Activated T-cell treated with anti-CD3 and anti-CD28 coated beads, Interleukin-2, amount 50 U/mL, for 24 hours (primary cell): ENCODE measurements at regions not wholly inside any gene's neighbourhood (a gene's known extent, or its start where the extent isn't known, plus 50 kb on each side); places are given as distances from the start of the nearest gene placed in this dataset.
"Not testable (repeated sequence)": the region's sequence is repeated elsewhere in the genome, so short reads cannot be mapped to it uniquely, and the experiment has no call there.

Experiments used
- DNase-seq: peaks from one replicate; pipeline ENCODE4 v3.0.0-alpha.2; 2020
- H3K27ac Mint-ChIP-seq: 2 replicates; pipeline ENCODE4 v1.8.0; 2020; ENCODE audit warnings: mild to moderate bottlenecking, mixed read lengths
- H3K27me3 Mint-ChIP-seq: 2 replicates; pipeline ENCODE4 v1.8.0; 2020; ENCODE audit warnings: mixed read lengths
- H3K36me3 Mint-ChIP-seq: 2 replicates; pipeline ENCODE4 v1.8.0; 2020; ENCODE audit warnings: low read depth, mixed read lengths
- H3K4me1 Mint-ChIP-seq: 2 replicates; pipeline ENCODE4 v1.8.0; 2020; ENCODE audit warnings: low read depth, mixed read lengths
- H3K4me3 Mint-ChIP-seq: 2 replicates; pipeline ENCODE4 v1.8.0; 2020; ENCODE audit warnings: mild to moderate bottlenecking, moderate library complexity, mixed read lengths
- H3K9me3 Mint-ChIP-seq: 2 replicates; pipeline ENCODE4 v1.8.0; 2020; ENCODE audit warnings: mixed read lengths

GRCh38 chr21:6561168-6561567 lies 3960.2 kb upstream of the TPTE start:
- DNase-seq, H3K27me3 Mint-ChIP-seq, H3K36me3 Mint-ChIP-seq, H3K4me3 Mint-ChIP-seq, H3K4me1 Mint-ChIP-seq, H3K9me3 Mint-ChIP-seq, H3K27ac Mint-ChIP-seq: not testable (repeated sequence)

- not testable (repeated sequence) for H3K27me3 Mint-ChIP-seq, H3K4me3 Mint-ChIP-seq, DNase-seq, H3K27ac Mint-ChIP-seq, H3K4me1 Mint-ChIP-seq, H3K36me3 Mint-ChIP-seq, H3K9me3 Mint-ChIP-seq
These were observed 3959.8 kb upstream of the TPTE start for GRCh38 chr21:6561578-6561977.

GRCh38 chr21:6564543-6565166 lies 3956.7 kb upstream of the TPTE start:
- H3K4me3 Mint-ChIP-seq, H3K27ac Mint-ChIP-seq, H3K9me3 Mint-ChIP-seq, H3K36me3 Mint-ChIP-seq, DNase-seq, H3K27me3 Mint-ChIP-seq, H3K4me1 Mint-ChIP-seq: not testable (repeated sequence)

- not testable (repeated sequence) for H3K4me3 Mint-ChIP-seq, H3K27ac Mint-ChIP-seq
- peak; percentile 54 for DNase-seq
These were observed 3955.9 kb upstream of the TPTE start for GRCh38 chr21:6565190-6566094.

DNA sequence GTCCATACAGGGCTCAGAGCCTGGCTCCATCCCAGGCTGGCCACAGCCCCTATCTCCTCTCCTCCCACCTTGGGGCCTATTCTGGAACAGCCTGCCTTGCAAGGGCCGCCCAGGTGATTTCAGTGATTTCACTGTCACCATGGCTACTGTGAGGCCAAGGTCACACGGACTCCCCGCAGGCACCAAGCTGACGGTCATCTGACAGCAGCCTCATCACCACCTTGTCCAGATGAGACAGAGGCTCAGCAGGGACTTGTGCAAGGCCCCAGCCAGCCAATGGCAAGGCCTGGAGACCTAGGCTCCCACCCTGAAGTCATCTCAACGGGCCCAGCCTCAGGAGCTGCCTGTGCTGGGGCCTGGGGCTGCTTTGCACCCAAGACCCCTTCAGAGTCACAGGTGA lies 3953.8 kb upstream of the TPTE start:
- not testable (repeated sequence) for DNase-seq, H3K4me1 Mint-ChIP-seq, H3K36me3 Mint-ChIP-seq, H3K4me3 Mint-ChIP-seq, H3K9me3 Mint-ChIP-seq, H3K27ac Mint-ChIP-seq, H3K27me3 Mint-ChIP-seq

More at GRCh38 chr21:6565190-6566094, 3955.9 kb upstream of the TPTE start:
- H3K27me3 Mint-ChIP-seq, H3K9me3 Mint-ChIP-seq, H3K4me1 Mint-ChIP-seq, H3K36me3 Mint-ChIP-seq: not testable (repeated sequence)

DNA sequence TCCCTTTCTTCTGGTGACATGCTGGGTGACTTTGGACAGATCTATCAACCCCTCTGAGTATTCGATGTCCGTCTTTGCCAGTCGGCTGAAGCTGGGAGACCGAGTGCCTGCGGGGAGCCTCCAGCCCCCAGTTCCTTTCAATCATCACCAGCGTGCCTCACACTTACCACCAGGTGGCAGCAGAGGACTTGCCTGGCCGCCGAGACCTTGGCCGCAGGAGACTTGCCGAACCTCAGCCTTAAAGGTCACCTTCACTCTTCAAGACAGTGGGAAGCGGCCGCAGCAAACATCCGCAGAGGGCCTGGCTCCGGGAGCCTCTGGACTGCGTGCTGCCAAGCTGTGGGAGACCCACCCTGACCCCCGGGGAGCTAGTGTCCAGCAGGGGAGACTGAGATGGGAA lies 3952.2 kb upstream of the TPTE start:
- H3K9me3 Mint-ChIP-seq, H3K4me1 Mint-ChIP-seq, DNase-seq, H3K27ac Mint-ChIP-seq, H3K36me3 Mint-ChIP-seq, H3K27me3 Mint-ChIP-seq, H3K4me3 Mint-ChIP-seq: not testable (repeated sequence)

DNA sequence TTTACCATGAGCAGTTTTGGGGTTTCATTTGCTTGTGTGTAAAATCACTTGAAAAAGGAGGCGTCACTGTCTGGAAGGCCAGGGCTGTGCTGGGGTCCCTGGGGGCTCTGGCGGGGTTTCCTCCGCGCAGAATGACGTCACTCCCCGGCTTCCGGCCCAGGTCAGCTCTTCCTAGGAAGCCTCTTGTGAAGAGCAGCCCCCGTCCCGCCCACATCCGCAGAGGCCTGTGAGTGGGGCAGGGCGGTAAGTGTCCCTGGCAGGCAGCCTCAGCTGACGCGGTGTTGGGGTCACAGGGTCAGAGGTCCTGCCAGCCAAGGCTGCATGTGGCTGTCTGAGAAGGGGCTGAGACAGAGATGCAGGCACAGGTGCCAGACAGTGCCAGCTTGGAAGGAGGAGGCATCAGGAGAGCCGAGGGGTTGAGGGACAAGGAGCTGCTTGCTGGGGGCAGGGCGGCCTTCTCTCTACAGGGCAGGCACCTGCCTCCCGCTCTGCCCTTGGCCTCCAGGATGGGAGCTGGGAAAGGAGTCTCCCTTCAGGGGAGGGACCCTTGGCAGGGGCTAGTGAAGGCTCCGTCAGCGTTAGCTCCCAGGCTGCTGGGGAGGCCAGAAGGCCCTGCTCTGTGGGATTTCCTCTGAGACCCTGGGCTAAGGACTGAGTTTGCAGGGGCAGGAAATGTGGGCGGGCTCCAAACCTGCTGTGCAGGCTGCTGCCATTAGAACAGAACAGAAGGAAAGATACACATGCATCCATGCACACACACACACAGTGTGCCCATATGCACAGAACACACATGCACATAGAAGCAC lies 3951.6 kb upstream of the TPTE start:
- not testable (repeated sequence) for H3K9me3 Mint-ChIP-seq, H3K4me3 Mint-ChIP-seq, H3K4me1 Mint-ChIP-seq, H3K36me3 Mint-ChIP-seq, H3K27me3 Mint-ChIP-seq, H3K27ac Mint-ChIP-seq, DNase-seq

DNA sequence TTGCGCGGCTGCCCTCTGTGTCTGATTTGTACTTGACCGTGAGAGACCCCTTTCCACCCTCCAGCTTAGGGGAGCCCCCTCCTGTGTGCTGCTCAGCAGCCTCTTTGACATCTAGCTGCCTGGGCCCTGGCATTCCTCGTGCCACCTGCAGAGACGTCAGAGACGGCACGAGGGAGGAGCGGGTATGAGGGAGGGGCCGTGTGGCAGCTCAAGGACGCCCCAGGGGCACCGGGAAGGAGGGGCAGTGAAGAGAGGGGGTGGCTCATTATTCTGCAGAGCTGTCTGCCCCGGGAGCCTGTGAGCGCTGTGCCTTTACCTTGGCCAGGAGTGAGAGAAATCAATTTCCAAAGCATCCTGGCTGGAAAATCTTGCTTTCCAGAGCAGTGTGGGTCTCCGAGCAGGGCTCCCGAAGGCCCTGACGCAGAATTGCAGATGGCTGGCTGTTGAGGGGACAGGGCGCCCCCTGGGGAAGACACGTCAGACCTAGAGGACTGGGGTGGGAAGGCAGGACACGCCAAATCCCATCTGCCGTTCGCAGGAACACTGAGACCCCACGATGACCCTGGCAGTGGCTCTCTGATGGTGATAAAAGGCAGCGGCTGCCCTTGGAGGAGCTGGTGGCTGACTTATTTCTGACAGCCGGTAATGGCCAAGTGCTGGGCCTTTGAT lies 3950.5 kb upstream of the TPTE start:
- H3K9me3 Mint-ChIP-seq, DNase-seq, H3K27me3 Mint-ChIP-seq, H3K36me3 Mint-ChIP-seq, H3K27ac Mint-ChIP-seq, H3K4me1 Mint-ChIP-seq, H3K4me3 Mint-ChIP-seq: not testable (repeated sequence)

- H3K4me1 Mint-ChIP-seq, H3K36me3 Mint-ChIP-seq, H3K9me3 Mint-ChIP-seq, H3K4me3 Mint-ChIP-seq, H3K27me3 Mint-ChIP-seq, DNase-seq, H3K27ac Mint-ChIP-seq: not testable (repeated sequence)
These were observed 3947.8 kb upstream of the TPTE start for GRCh38 chr21:6573576-6573975.

- not testable (repeated sequence) for H3K27ac Mint-ChIP-seq, H3K27me3 Mint-ChIP-seq, H3K36me3 Mint-ChIP-seq
These were observed 3941.6 kb upstream of the TPTE start for GRCh38 chr21:6579801-6580200.

More at GRCh38 chr21:6579801-6580200, 3941.6 kb upstream of the TPTE start:
- H3K4me3 Mint-ChIP-seq, H3K4me1 Mint-ChIP-seq, H3K9me3 Mint-ChIP-seq, DNase-seq: not testable (repeated sequence)
